SH-SY5Y (cell line): ENCODE measurements at regions not wholly inside any gene's neighbourhood (a gene's known extent, or its start where the extent isn't known, plus 50 kb on each side); places are given as distances from the start of the nearest gene placed in this dataset.

Experiments
- GATA2 ChIP-seq: IDR thresholded peaks from 2 replicates; pipeline ENCODE4 v1.6.1; 2011; ENCODE audit warnings: mild to moderate bottlenecking, low read depth, low read length
- GATA3 ChIP-seq: IDR thresholded peaks from 2 replicates; pipeline ENCODE4 v1.6.1; 2011; ENCODE audit warnings: low read depth, mild to moderate bottlenecking, low read length, moderate library complexity

- no peak for TF ChIP-seq GATA3
- no peak for TF ChIP-seq GATA2
Observed at GRCh38 chr6:95741045-95741444, 163.7 kb downstream of the MANEA start.

GRCh38 chr6:95742767-95743289 is 165.5 kb downstream of the MANEA start:
- TF ChIP-seq GATA2 (peak; percentile 57), GATA3 (peak; percentile 69)

- TF ChIP-seq GATA3: no peak
- TF ChIP-seq GATA2: no peak
Observed at GRCh38 chr6:95743591-95743990, 166.3 kb downstream of the MANEA start.

- no peak for TF ChIP-seq GATA3
- TF ChIP-seq GATA2: no peak
Observed at GRCh38 chr6:95767897-95768463, 190.6 kb downstream of the MANEA start.

GRCh38 chr6:95768539-95768938 is 191.2 kb downstream of the MANEA start:
- TF ChIP-seq GATA2 (no peak), GATA3 (no peak)

- TF ChIP-seq GATA2: no peak
- no peak for TF ChIP-seq GATA3
Observed at GRCh38 chr6:95777338-95777737, 200.0 kb downstream of the MANEA start.

GRCh38 chr6:95780037-95780436 is 202.7 kb downstream of the MANEA start:
- TF ChIP-seq GATA3 (no peak), GATA2 (no peak)

- TF ChIP-seq GATA3: no peak
- TF ChIP-seq GATA2: no peak
Observed at GRCh38 chr6:95784019-95784418, 206.7 kb downstream of the MANEA start.

GRCh38 chr6:95784869-95785268 is 207.5 kb downstream of the MANEA start:
- TF ChIP-seq GATA2: no peak
- TF ChIP-seq GATA3: no peak

GRCh38 chr6:95785785-95786184 is 208.4 kb downstream of the MANEA start:
- TF ChIP-seq GATA2 (no peak), GATA3 (no peak)

- no peak for TF ChIP-seq GATA3
- no peak for TF ChIP-seq GATA2
Observed at GRCh38 chr6:95786802-95787201, 209.5 kb downstream of the MANEA start.

- no peak for TF ChIP-seq GATA3
- no peak for TF ChIP-seq GATA2
Observed at GRCh38 chr6:95790787-95791186, 213.5 kb downstream of the MANEA start.

GRCh38 chr6:95794749-95795148 is 217.4 kb downstream of the MANEA start:
- TF ChIP-seq GATA3 (no peak), GATA2 (no peak)

GRCh38 chr6:95795927-95796326 is 218.6 kb downstream of the MANEA start:
- no peak for TF ChIP-seq GATA2
- no peak for TF ChIP-seq GATA3

- no peak for TF ChIP-seq GATA2
- TF ChIP-seq GATA3: no peak
Observed at GRCh38 chr6:95797054-95797453, 218.7 kb upstream of the FUT9 start.

GRCh38 chr6:95802978-95803377 is 212.8 kb upstream of the FUT9 start:
- TF ChIP-seq GATA2: no peak
- TF ChIP-seq GATA3: no peak

- TF ChIP-seq GATA2 (no peak), GATA3 (no peak)
Observed at GRCh38 chr6:95803889-95804288, 211.9 kb upstream of the FUT9 start.
